T-helper 9 cell (primary cell): ENCODE measurements at regions not wholly inside any gene's neighbourhood (a gene's known extent, or its start where the extent isn't known, plus 50 kb on each side); places are given as distances from the start of the nearest gene placed in this dataset.
"Not testable (repeated sequence)": the region's sequence is repeated elsewhere in the genome, so short reads cannot be mapped to it uniquely, and the experiment has no call there.

ENCODE experiments used
- DNase-seq: peaks from one replicate; pipeline ENCODE4 v3.0.0-alpha.2; 2020

DNA sequence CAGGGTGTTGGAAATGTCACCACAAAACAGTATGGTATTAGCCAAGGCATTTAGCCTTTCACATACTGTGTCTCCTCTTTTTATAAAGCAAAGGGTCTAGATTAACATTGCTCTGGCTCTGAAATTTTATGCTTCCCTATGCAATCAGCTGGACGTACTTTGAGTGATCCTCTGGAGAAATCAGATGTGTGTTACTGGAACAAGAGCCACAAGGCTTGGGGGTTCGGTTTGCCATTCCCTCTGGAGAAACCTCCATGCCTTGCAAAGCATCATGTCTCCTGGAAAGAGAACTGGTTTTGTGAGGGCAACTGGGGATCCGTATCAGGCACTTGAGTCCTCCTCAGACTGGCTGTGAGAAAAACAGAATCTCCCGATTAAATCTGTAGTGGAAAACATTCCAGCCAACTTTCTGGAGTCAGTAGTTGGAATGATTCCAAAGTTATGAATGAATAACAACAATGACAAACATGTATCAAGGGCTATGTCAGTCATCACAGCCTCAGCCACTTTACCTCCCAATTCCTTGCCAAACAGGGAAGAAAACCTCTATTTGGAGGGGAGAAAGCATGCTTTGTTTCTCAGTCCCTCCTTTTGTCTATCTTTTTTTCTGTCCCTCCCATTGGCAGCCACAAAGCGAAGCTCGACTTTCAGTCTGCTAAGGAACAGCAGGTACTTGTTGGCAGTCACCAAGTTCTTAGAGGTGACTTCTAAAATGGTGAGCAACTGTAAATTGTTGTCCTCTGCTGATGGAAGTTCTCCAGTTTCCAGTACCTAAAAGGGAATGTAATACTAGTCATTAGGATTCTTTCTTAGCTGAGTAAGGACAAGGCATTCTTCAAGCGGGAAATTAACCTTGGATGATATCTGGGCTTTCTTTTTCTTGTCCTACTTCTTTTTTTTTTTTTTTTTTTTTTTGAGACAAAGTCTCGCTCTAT, 864.8 kb upstream of the AUTS2 start:
- DNase-seq, result no peak

DNA sequence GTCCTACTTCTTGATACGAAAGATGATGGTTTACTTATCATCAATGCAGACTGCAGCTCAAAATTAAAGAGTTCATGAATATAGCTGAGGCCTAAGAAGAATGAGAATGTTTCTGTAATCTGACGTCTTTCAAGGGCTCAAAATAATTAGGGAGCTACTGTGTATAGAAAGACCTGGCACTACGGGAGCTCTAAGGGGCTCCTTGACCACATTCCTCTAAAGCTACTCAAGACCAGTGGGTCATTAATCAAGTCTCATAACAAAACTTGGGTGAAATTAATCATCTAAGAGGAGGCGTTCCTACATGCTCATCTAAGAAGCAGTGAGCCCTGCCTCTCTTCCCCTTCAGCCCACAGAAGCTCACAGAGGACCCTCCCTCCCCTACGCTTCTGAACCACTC, 863.8 kb upstream of the AUTS2 start:
- no peak for DNase-seq

DNA sequence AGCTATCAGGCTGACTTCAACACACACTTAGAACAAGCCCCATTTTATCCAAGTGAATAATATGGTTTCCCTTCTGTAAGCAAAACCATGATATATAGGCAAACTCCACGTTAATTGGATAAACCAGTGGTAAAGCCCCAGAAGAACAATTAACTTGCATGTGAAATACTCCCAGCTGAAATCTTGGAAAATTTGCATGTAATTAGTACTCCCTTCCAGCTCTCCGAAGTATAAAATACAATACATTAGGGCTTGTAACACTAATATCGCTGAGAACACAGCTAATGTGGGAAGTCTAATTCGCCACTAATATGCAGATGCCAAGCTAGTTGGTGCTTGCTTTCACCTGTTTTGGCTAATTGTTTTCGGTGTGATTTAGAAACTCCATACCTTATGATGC, 859.0 kb upstream of the AUTS2 start:
- no peak for DNase-seq

- no peak for DNase-seq
These were observed 854.2 kb upstream of the AUTS2 start for GRCh38 chr7:68744036-68744435.

DNA sequence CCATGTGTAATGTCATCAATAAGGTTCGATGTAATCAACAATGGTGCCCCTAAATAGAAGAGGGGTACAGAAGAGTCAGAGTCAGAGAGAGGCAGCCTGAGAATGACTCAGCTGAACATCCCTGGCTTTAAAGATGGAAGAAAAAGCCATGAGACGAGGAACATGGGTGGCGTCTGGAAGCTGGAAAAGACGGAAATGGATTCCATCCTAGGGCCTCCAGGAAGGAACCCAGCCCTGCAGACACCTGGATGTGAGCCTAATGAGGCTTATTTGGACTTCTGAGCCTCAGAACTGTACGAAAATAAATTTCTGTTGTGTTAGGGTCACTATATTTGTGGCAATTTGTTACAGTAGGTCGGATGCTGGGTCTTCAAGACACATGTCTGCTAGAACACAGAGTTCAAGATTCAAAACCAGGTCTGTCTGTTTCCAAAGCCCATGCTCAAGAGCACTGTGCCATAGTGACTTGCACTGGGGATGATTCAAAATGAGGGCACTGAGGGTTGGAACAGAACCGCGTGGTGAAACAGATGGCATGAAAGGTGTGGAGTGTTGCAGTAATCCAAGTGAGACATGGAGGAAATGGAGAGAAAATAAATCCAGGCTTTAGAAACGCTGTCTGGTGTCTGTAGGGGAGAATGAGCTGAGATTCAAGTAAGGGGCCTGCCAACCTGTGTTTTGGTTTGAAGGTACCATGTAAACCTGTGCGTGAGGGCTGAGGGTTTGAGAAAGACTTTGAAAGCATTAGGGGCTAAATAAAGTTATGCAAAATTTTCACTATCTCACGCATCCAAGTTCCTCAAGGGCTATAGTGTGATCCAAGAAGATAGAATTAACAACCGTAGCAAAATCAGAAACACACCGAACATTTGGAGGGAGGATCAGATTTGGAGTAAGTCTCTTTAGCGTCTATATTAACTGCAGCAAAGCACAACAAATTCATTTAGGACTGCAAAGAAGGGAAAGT, 849.1 kb upstream of the AUTS2 start:
- DNase-seq, result no peak

DNA sequence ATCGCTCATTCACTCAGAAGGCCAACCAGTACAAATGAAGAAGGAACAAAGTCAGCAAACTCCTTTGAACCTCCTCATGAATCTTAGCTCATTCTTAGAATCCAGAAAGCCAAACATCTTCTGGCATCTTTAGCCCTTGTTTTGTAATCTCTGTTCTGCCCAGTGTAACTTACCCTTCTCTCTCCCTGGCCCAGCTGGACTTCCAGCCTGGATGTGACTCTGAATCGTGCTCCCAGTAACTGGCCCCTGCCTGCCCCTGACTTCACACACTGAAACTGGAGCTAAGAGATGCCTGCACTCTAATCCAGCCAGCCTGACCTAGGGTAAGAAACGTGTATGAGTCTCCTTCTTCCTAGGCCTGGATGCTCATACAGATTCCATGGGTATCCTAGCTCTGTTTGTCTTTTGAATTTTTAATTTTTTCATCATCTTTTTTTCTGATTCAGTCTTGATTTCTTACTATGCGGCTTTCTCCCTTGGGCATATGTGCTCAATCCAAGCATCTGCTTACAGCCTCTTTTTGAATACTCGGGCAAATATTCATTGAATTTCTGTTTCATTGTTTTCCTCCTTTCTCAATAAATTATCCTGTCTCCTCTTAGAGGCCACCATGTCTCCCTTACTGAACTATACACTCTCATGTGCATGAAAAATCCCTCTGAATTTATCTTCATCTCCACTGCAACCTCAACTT, 845.6 kb upstream of the AUTS2 start:
- DNase-seq, result no peak

- no peak for DNase-seq
These were observed 843.9 kb upstream of the AUTS2 start for GRCh38 chr7:68754414-68754813.

- DNase-seq, result no peak
These were observed 841.2 kb upstream of the AUTS2 start for GRCh38 chr7:68756986-68757495.

GRCh38 chr7:68760556-68760955, 837.7 kb upstream of the AUTS2 start:
- no peak for DNase-seq

GRCh38 chr7:68767462-68767861, 830.8 kb upstream of the AUTS2 start:
- DNase-seq, result no peak

- no peak for DNase-seq
These were observed 827.6 kb upstream of the AUTS2 start for GRCh38 chr7:68770649-68771048.

DNA sequence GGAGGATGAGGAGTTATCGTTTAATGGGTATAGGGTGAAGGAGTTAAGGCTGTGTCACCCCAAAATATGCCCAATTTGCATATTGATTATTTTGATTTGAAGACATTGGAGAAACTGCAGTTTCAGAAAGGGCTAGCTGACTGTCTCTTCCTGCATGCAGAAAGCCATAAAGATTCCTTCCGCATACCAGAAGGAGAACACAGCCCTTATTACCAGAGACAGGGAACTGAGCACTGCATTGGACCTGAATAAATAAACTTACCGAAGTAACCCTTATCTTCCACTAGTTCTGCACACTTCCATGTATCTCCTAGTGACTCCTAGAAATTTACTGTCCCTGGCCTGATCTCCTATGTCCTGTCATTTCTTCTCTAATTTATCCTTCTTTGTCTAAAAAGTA, 821.9 kb upstream of the AUTS2 start:
- DNase-seq, result no peak

GRCh38 chr7:68783684-68784083, 814.6 kb upstream of the AUTS2 start:
- DNase-seq, result no peak

DNA sequence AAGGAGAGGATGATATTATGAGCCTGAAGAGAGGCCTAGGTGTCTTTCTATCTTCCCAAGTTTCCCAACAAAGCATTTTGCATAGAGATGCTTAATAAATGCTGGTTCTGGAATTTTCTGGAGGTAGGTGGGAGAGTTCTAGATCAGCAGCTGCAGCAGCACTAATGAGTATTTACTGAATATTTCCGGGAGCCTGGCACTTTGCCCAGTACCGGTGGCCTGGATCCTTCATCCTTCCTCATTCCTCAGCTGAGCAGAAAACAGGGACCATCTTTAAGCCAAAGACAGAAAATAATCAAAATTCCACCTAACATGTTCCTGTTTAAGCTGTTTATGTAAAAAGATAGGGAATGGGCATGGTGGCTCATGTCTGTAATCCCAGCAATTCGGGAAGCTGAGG, 813.2 kb upstream of the AUTS2 start:
- no peak for DNase-seq

- no peak for DNase-seq
These were observed 810.7 kb upstream of the AUTS2 start for GRCh38 chr7:68787566-68787965.

DNA sequence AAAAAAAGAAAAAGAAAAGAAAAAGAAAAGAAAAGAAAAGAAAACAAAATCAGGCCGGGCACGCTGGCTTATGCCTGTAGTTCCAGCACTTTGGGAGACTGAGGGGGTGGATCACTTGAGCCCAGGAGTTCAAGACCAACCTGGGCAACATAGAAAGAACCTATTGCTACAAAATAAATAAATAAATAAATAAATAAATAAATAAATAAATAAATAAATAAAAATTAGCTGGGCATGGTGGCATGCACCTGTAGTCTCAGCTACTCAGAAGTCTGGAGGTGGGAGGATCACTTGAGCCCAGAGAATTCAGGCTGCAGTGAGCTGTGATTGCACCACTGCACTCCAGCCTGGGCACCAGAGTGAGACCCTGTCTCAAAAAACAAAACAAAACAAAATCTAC, 809.7 kb upstream of the AUTS2 start:
- not testable (repeated sequence) for DNase-seq

GRCh38 chr7:68789597-68789996, 808.7 kb upstream of the AUTS2 start:
- DNase-seq, result no peak

DNA sequence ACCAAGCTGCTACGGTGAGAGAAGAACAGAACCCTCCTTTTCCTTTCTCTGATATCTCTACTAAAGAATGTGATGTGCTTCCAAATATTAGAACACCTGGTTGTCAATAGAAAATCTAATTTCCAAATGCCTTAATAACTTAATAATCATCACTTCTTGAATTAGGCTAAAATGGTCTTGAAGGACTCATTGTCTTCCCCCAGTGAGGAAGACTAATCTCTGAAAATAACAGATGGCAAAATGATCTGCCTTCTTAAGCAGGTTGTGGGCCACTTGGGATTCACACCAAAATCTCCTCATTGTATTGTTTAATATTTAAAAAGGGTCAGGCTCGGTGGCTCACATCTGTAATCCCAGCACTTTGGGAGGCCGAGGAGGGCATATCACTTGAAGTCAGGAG, 805.9 kb upstream of the AUTS2 start:
- no peak for DNase-seq

GRCh38 chr7:68793513-68793912, 804.8 kb upstream of the AUTS2 start:
- DNase-seq, result no peak

DNA sequence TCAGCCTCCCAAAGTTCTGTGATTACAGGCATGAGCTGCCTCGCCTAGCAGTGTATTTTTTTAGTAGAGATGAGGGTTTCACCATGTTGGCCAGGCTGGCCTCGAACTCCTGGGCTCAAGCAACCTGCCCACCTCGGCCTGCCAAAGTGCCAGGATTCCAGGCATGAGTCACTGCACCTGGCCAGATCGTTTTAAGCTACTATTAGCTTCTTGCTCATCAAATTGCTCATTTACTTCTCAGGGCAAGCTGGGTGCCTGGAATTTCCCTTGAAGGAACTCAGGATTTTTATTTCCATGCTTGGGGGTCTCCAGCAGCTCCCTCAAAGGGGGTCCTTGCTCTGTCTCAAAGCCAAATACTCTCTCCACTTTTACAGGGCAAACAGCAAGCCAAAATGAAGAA, 798.0 kb upstream of the AUTS2 start:
- no peak for DNase-seq

- DNase-seq, result no peak
These were observed 793.1 kb upstream of the AUTS2 start for GRCh38 chr7:68805159-68805558.

- no peak for DNase-seq
These were observed 790.6 kb upstream of the AUTS2 start for GRCh38 chr7:68807666-68808065.

DNA sequence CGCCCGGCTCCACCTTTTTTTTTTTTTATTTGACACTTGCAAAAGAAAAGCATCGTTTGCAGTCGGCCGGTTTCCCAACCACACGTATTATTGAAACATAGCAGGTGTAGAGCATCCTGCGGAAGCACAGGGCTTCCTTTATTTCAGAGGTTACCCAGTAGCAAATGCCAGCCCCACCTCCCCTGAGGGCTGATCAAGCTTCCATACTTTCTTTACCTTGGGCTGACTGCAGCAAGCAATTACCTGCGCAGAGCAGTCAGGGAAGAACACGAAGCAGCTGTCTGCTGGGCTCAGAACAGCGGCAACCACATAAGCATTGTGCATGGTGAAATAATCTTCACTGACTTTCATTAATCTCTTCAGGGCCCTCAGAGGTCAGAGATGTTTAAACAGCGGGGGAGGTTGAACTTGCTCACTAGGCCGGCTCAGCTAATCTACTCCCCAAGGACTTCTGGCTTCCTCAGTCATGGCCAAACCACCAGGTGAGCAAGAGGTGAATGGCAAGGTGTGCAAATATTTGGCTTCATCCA, 784.7 kb upstream of the AUTS2 start:
- DNase-seq, result no peak
